ENCODE measurements at regions not wholly inside any gene's neighbourhood (a gene's known extent, or its start where the extent isn't known, plus 50 kb on each side); places are given as distances from the start of the nearest gene placed in this dataset.
A peak's percentile ranks its signal among the peaks of the same experiment; 100 is the strongest.

GRCh38 chr2:149988361-149988760 is 400.8 kb upstream of the MMADHC start:
- Histone ChIP-seq H3K27me3 (peaks cover 9% of the 10 kb centered on the region), H3K27ac (no peak overlapping the region), H3K4me1 (ENCODE audit: low read depth) (peaks cover 8% of the 10 kb centered on the region), H3K36me3 (no peaks in the 10 kb centered on the region), H3K9me3 (ENCODE audit: low read depth) (no peaks in the 10 kb centered on the region), H3K4me3 (no peak overlapping the region)
- no peak for TF ChIP-seq CTCF (IDR thresholded peaks at IDR 0.05; ENCODE audit: low read depth, low read length)
- no peak for DNase-seq (ENCODE audit: low read depth in 1 of 2, low spot score in 1 of 2)

DNA sequence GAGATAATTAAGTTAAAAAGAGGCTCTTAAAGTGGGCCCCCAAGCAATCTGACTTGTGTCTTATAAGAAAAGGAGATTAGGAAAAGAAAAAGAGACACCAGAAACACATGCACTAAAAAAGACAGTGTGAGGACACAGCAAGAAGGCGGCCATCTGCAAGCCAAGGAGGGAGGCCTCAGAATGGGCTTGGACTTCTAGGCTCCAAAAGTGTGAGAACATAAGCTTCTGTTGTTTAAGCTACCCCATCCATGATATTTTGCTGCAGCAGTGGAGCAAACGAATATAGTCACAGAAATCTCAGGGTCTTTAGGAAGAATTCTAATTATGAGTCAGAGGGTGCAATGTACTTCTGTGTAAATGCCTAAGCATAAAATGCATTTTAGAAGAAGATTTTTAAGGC is 399.3 kb upstream of the MMADHC start:
- TF ChIP-seq CTCF (IDR thresholded peaks at IDR 0.05; ENCODE audit: low read depth, low read length): no peak
- peak in 1 of 2 donors; percentile 11 for DNase-seq (ENCODE audit: low read depth in 1 of 2, low spot score in 1 of 2)

GRCh38 chr2:149984311-149984710 is 396.7 kb upstream of the MMADHC start:
- no peak overlapping the region for H3K27ac ChIP-seq
- no peaks in the 10 kb centered on the region for H3K27me3 ChIP-seq
- peaks cover 8% of the 10 kb centered on the region for H3K4me1 ChIP-seq (ENCODE audit: low read depth)
- DNase-seq (ENCODE audit: low read depth in 1 of 2, low spot score in 1 of 2): no peak
- H3K4me3 ChIP-seq: no peak overlapping the region
- H3K9me3 ChIP-seq (ENCODE audit: low read depth): no peaks in the 10 kb centered on the region
- TF ChIP-seq CTCF (IDR thresholded peaks at IDR 0.05; ENCODE audit: low read depth, low read length): no peak
- no peaks in the 10 kb centered on the region for H3K36me3 ChIP-seq

More for the DNA sequence above, 399.3 kb upstream of the MMADHC start:
- Histone ChIP-seq H3K36me3 (no peaks in the 10 kb centered on the region), H3K4me3 (no peak overlapping the region), H3K27ac (no peak overlapping the region), H3K4me1 (ENCODE audit: low read depth) (peaks cover 8% of the 10 kb centered on the region), H3K9me3 (ENCODE audit: low read depth) (no peaks in the 10 kb centered on the region), H3K27me3 (peaks cover 9% of the 10 kb centered on the region)

GRCh38 chr2:149972066-149972465 is 384.5 kb upstream of the MMADHC start:
- H3K27me3 ChIP-seq: no peaks in the 10 kb centered on the region
- peak in 1 of 2 donors; percentile 36 for DNase-seq (ENCODE audit: low read depth in 1 of 2, low spot score in 1 of 2)
- H3K4me1 ChIP-seq (ENCODE audit: low read depth): no peaks in the 10 kb centered on the region
- no peak overlapping the region for H3K27ac ChIP-seq
- no peak for TF ChIP-seq CTCF (IDR thresholded peaks at IDR 0.05; ENCODE audit: low read depth, low read length)
- no peaks in the 10 kb centered on the region for H3K9me3 ChIP-seq (ENCODE audit: low read depth)
- H3K4me3 ChIP-seq: no peak overlapping the region
- H3K36me3 ChIP-seq: no peaks in the 10 kb centered on the region

DNA sequence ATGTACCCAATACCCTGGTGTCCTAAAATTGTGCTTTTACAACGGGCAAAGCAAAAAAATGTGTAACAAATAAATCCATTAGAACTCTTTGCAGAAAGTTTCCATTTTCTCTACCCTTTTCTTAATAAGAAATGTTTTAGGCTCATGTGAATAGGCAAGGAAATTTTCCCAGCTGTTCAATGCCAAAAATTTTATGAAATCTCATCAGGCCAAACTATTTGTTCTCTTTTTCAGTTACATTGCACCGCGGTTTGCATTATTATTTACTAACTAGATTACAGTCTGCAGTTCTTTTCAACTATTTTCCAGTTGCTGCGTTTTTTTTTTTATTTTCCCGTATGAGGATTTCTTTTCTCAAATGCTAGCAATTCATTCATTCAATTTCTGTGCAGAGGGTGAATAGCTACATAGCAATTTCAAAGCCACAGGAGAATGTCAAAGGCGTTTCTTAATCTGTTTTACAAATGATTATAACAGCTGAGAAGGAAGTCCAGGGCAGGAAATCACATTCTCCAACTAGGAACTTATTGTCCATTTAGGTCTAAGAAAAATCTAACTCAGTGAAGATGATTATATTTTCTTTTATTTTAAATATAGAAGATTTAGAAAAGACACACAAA is 367.5 kb upstream of the MMADHC start:
- no peak for TF ChIP-seq CTCF (IDR thresholded peaks at IDR 0.05; ENCODE audit: low read depth, low read length)
- peak in 1 of 2 donors; percentile 24 for DNase-seq (ENCODE audit: low read depth in 1 of 2, low spot score in 1 of 2)
- no peaks in the 10 kb centered on the region for H3K4me1 ChIP-seq (ENCODE audit: low read depth)
- H3K4me3 ChIP-seq: no peak overlapping the region
- no peaks in the 10 kb centered on the region for H3K36me3 ChIP-seq
- H3K9me3 ChIP-seq (ENCODE audit: low read depth): no peaks in the 10 kb centered on the region
- no peak overlapping the region for H3K27ac ChIP-seq
- H3K27me3 ChIP-seq: no peaks in the 10 kb centered on the region
